AG10803 (cell line): ENCODE measurements at regions not wholly inside any gene's neighbourhood (a gene's known extent, or its start where the extent isn't known, plus 50 kb on each side); places are given as distances from the start of the nearest gene placed in this dataset.

Experiments used
- DNase-seq: peaks from one replicate; pipeline ENCODE4 v3.0.0; 2010; ENCODE audit warnings: low read depth
- H3K4me3 ChIP-seq: 2 replicates; pipeline ENCODE4 v1.5.1; 2011; ENCODE audit warnings: mild to moderate bottlenecking, low read length, control low read depth
- TF ChIP-seq, protein P1 (sequence below): conservative IDR thresholded peaks from 2 replicates; pipeline ENCODE4 v1.5.1; 2011; ENCODE audit warnings: mild to moderate bottlenecking, low read length, control low read depth, inconsistent platforms

DNA sequence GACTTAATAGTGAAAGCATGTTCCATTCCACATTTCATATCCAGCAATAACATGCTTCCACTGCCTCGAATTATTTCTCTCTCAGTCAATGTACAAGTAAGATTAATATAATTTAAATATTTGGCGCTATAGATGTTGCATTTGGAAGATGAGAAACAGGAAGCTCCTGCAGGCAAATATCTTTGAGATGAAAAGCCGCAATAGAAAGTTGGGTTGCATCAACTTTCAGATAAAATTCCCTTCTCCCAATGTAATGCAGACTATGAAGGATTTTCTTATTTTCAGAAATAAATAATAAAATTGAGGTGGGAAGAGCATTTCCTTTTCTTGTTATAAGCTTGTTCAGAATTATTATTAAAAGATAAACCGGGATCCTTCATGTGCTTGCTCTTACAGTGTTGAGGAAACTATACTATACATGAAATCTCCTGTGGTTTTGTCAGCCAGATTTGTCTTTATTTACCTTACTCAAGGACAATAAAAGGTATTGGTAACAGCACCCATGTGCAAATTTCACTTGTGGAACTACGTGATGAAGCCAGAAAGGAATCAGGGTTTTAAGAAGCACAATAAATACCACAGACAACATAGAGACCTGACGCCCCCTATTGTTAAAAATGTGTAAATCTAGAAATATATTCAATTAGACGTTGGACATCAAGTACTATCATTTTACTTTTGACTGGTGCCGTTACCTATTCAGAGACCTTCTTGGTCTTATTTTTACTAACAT, 307.0 kb downstream of the ARPP21 start:
- no peak overlapping the region for H3K4me3 ChIP-seq
- TF ChIP-seq, protein P1, sequence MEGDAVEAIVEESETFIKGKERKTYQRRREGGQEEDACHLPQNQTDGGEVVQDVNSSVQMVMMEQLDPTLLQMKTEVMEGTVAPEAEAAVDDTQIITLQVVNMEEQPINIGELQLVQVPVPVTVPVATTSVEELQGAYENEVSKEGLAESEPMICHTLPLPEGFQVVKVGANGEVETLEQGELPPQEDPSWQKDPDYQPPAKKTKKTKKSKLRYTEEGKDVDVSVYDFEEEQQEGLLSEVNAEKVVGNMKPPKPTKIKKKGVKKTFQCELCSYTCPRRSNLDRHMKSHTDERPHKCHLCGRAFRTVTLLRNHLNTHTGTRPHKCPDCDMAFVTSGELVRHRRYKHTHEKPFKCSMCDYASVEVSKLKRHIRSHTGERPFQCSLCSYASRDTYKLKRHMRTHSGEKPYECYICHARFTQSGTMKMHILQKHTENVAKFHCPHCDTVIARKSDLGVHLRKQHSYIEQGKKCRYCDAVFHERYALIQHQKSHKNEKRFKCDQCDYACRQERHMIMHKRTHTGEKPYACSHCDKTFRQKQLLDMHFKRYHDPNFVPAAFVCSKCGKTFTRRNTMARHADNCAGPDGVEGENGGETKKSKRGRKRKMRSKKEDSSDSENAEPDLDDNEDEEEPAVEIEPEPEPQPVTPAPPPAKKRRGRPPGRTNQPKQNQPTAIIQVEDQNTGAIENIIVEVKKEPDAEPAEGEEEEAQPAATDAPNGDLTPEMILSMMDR = peak; percentile 45
- peak; percentile 27 for DNase-seq

DNA sequence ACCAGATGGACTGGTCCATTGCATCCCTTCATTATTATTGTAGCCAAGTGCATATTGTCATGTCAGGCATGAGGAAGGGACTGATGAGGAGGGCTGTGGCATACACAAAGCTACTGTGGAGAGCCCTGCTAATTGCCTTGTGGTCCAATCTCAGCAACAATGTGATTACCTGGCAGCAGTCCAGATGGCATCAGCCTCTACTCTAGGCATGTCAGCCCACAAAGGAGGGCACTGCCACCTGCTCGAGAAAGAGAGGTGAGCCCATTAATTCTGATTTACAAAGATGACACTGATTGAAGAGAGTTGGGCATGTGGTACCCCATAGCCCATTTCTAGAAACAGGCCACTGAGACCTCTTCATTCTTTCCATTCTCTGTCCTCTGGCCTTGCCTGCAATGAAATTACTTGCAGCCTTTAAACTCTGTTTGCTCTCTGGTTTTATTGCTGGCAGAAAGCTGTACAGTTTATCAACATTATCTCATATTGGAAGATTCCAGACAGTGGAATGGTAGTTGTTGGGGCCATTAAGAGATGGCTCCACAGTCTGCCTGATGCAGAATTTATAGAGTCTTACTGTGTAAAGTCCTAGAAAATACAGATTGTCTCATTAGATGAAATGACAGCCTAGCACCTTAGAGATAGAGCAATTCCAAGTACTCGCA, 307.7 kb downstream of the ARPP21 start:
- H3K4me3 ChIP-seq = no peak overlapping the region
- no peak for DNase-seq
- TF ChIP-seq, protein P1 = no peak

DNA sequence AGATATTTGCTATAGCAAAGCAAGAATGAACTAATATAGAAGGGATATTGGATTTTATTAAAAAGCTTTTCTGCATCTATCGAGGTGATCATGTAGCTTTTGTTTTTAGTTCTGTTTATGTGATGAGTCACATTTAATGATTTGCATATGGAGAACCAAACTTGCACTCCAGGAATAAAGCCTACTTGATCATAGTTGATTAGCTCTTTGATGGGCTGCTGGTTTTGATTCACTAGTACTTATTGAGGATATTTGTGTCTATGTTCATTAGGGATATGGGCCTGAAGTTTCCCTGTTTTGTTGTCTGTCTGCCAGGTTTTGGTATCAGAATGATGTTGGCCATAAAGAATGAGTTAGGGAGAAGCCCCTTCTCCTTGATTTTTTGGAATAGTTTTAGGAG, 310.7 kb downstream of the ARPP21 start:
- H3K4me3 ChIP-seq = no peak overlapping the region
- TF ChIP-seq, protein P1 = no peak
- no peak for DNase-seq

DNA sequence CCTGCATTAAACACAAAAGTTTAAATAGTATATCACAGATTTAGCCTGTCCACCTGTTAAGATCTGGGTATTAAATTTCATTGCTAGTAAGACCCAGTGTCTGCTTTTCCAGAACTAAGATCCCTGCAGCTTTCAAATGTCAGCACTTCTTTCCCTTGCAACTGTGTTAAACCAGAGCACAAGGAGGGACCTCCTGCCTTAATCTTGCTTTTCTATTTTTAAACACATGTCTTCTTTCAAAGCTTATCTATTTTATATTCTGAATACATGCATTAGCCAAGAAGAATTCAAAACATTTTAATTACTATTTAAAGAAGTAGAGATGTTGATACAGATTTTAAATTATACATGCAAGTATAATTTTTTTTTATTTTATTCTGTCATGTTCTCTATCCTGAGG, 315.1 kb downstream of the ARPP21 start:
- TF ChIP-seq, protein P1 = no peak
- no peak for DNase-seq
- H3K4me3 ChIP-seq = no peak overlapping the region

DNA sequence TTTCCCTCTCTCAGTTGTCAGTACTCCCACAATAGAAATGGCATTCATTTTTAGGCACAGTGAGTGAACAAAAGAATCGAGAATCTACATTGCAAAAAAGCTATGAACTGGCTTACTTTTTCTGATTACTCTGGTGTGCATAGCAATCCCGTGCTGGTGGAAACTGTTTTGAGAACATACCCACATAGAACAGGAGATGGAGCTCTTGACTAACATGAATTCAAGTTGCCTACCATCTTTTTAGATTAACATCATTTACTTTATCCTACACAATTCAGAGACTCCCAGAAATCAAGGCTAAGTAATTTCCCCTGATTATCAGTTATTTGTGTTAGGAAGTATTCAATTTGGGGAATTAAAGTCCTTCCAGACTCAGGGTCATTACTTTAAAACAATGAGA, 326.6 kb downstream of the ARPP21 start:
- H3K4me3 ChIP-seq = no peak overlapping the region
- TF ChIP-seq, protein P1 = peak; percentile 76
- peak; percentile 51 for DNase-seq

DNA sequence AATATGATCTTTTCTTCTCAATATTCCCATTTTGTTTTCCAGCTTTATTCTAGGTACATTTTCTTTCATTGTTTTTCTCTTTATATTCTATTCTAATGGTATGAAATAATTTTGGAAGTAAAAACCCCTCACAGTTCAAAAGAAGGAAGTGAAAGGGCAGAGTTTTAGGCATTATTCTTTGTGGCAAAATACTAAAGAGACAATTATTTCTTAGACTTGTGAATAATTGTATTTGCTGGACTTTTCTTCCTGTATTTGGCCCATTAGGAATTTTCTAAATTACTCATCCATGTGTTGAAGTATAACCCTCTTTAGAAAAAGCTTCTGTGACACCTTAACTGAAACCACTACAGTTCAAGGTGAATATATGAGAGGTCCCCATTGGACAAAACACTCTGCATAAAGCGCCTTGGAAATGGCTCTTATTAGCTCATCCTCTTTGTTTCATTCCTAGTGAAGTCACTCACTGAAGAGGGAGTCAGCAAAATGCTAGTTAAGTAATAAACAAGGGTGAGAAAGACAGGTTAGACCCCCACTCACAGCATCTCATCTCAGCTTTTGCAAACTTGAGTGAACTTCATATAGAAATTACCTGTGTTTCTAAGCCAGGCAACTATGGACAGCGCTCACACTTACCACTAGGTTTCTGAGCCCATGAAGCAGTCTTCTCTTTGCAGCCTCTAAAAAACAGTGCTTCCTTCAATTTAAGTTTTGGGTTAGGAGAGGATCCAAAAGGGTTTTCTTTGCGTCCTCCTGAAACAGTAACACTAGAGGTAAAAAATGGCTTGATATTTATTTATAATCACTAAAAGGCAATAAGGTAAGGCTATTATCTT, 327.5 kb downstream of the ARPP21 start:
- DNase-seq = no peak
- TF ChIP-seq, protein P1 = no peak
- H3K4me3 ChIP-seq = no peak overlapping the region
